PC-9 (cell line): ENCODE measurements at regions not wholly inside any gene's neighbourhood (a gene's known extent, or its start where the extent isn't known, plus 50 kb on each side); places are given as distances from the start of the nearest gene placed in this dataset.

Experiments used
- CTCF ChIP-seq: fragments of 200-600 bp; sonication (generic); conservative IDR thresholded peaks from 2 replicates; pipeline ENCODE4 v1.6.1; 2017; ENCODE audit warnings: mixed run types, antibody characterized with exemption, mild to moderate bottlenecking, moderate library complexity
- EZH2 ChIP-seq: fragments of 200-600 bp; sonication (generic); IDR thresholded peaks from 2 replicates; pipeline ENCODE4 v1.8.0; 2017; ENCODE audit warnings: antibody characterized with exemption, low read depth

- TF ChIP-seq CTCF (no peak), EZH2 (no peak)
These were observed 235.8 kb upstream of the IGFBP3 start for GRCh38 chr7:46156853-46157252.
